HEK293 (cell line): ENCODE measurements at regions not wholly inside any gene's neighbourhood (a gene's known extent, or its start where the extent isn't known, plus 50 kb on each side); places are given as distances from the start of the nearest gene placed in this dataset.

ENCODE experiments used
- CTCF ChIA-PET: fragments of 350-600 bp; formaldehyde crosslinking; extraction: SDS; loops from one replicate; lab custom pipeline; 2021; ENCODE audit warnings: antibody characterized with exemption; lab: Yijun Ruan, JAX
- POLR2A ChIA-PET: fragments of 300-600 bp; formaldehyde crosslinking; extraction: SDS; loops from one replicate; lab custom pipeline; 2020; ENCODE audit warnings: antibody characterized with exemption, inconsistent platforms; lab: Yijun Ruan, JAX
- H3K27ac ChIP-seq: fragments of 200-500 bp; sonication (Bioruptor generic); 2 replicates; pipeline ENCODE4 v1.5.1; 2014; ENCODE audit warnings: low read depth, low read length, control low read depth, inconsistent platforms; ENCODE audit errors: extremely low read depth
- H3K36me3 ChIP-seq, 2 experiments: fragments of 200-500 bp in 1 of 2; sonication (Bioruptor generic) in 1 of 2; 1 replicate in 1 of 2; 2 replicates in 1 of 2; pipeline ENCODE4 v1.5.1; 2014 to 2017; ENCODE audit warnings: inconsistent platforms in 2 of 2, low read length in 2 of 2; ENCODE audit not compliant: control insufficient read depth in 2 of 2, insufficient read depth in 1 of 2
- H3K4me1 ChIP-seq: fragments of 200-500 bp; sonication (Bioruptor generic); 2 replicates; pipeline ENCODE4 v1.5.1; 2014; ENCODE audit warnings: mild to moderate bottlenecking, low read length, inconsistent platforms; ENCODE audit not compliant: control insufficient read depth, insufficient read depth
- H3K4me3 ChIP-seq: 2 replicates; pipeline ENCODE4 v1.5.1; 2011; ENCODE audit warnings: low read depth, mild to moderate bottlenecking, control low read depth, low read length, moderate library complexity
- H3K9me3 ChIP-seq: fragments of 200-500 bp; sonication (Bioruptor generic); 2 replicates; pipeline ENCODE4 v1.5.1; 2014; ENCODE audit warnings: low read depth, low read length, inconsistent platforms; ENCODE audit not compliant: control insufficient read depth, insufficient read depth
- GLIS2 ChIP-seq: fragments of 450-650 bp; formaldehyde crosslinking; IDR thresholded peaks from 2 replicates; pipeline ENCODE4 v1.5.1; 2016; ENCODE audit warnings: missing biosample characterization, missing genetic modification characterization
- HOXC10 ChIP-seq: sonication (generic); formaldehyde crosslinking; IDR thresholded peaks from 2 replicates; pipeline ENCODE4 v1.8.1; 2023; ENCODE audit warnings: mild to moderate bottlenecking, missing genetic modification reagents
- KLF8 ChIP-seq: fragments of 450-650 bp; formaldehyde crosslinking; IDR thresholded peaks from 2 replicates; pipeline ENCODE4 v1.5.1; 2016; ENCODE audit warnings: missing biosample characterization, missing genetic modification characterization
- PATZ1 ChIP-seq: fragments of 450-650 bp; formaldehyde crosslinking; IDR thresholded peaks from 2 replicates; pipeline ENCODE4 v1.5.1; 2016; ENCODE audit warnings: missing biosample characterization, missing genetic modification characterization
- PRDM4 ChIP-seq: fragments of 450-650 bp; formaldehyde crosslinking; IDR thresholded peaks from 2 replicates; pipeline ENCODE4 v1.5.1; 2017; ENCODE audit warnings: missing biosample characterization, missing genetic modification characterization
- YY2 ChIP-seq: fragments of 450-650 bp; formaldehyde crosslinking; IDR thresholded peaks from 2 replicates; pipeline ENCODE4 v1.5.1; 2016; ENCODE audit warnings: missing biosample characterization, missing genetic modification characterization
- ZBTB49 ChIP-seq: fragments of 450-650 bp; formaldehyde crosslinking; IDR thresholded peaks from 2 replicates; pipeline ENCODE4 v1.5.1; 2016; ENCODE audit warnings: missing biosample characterization, missing genetic modification characterization, low read depth
- ZNF148 ChIP-seq: fragments of 450-650 bp; formaldehyde crosslinking; IDR thresholded peaks from 2 replicates; pipeline ENCODE4 v1.5.0; 2017; ENCODE audit warnings: missing biosample characterization, missing genetic modification characterization, borderline replicate concordance
- ZNF184 ChIP-seq: fragments of 450-650 bp; IDR thresholded peaks from 2 replicates; pipeline ENCODE4 v1.5.1; 2018; ENCODE audit warnings: missing biosample characterization, mild to moderate bottlenecking, missing genetic modification characterization
- ZNF2 ChIP-seq: fragments of 450-650 bp; formaldehyde crosslinking; IDR thresholded peaks from 2 replicates; pipeline ENCODE4 v1.5.1; 2016; ENCODE audit warnings: missing biosample characterization, missing genetic modification characterization
- ZNF211 ChIP-seq: fragments of 450-650 bp; formaldehyde crosslinking; IDR thresholded peaks from 2 replicates; pipeline ENCODE4 v1.5.1; 2016; ENCODE audit warnings: low read depth, missing biosample characterization, missing genetic modification characterization
- ZNF24 ChIP-seq: fragments of 450-650 bp; formaldehyde crosslinking; IDR thresholded peaks from 2 replicates; pipeline ENCODE4 v1.5.1; 2016; ENCODE audit warnings: missing biosample characterization, missing genetic modification characterization
- ZNF335 ChIP-seq: fragments of 450-650 bp; formaldehyde crosslinking; conservative IDR thresholded peaks from 2 replicates; pipeline ENCODE4 v1.5.1; 2016; ENCODE audit warnings: missing biosample characterization, missing genetic modification characterization
- ZNF398 ChIP-seq: fragments of 450-650 bp; formaldehyde crosslinking; IDR thresholded peaks from 2 replicates; pipeline ENCODE4 v1.5.1; 2017; ENCODE audit warnings: missing biosample characterization, missing genetic modification characterization
- ZNF621 ChIP-seq: fragments of 450-650 bp; formaldehyde crosslinking; IDR thresholded peaks from 2 replicates; pipeline ENCODE4 v1.5.1; 2017; ENCODE audit warnings: missing biosample characterization, missing genetic modification characterization
- ZNF623 ChIP-seq: fragments of 450-650 bp; formaldehyde crosslinking; IDR thresholded peaks from 2 replicates; pipeline ENCODE4 v1.5.1; 2016; ENCODE audit warnings: missing biosample characterization, missing genetic modification characterization
- ZNF76 ChIP-seq: fragments of 450-650 bp; formaldehyde crosslinking; IDR thresholded peaks from 2 replicates; pipeline ENCODE4; 2016; ENCODE audit warnings: low read depth, missing biosample characterization, missing genetic modification characterization, borderline replicate concordance
- ZXDB ChIP-seq: fragments of 450-650 bp; formaldehyde crosslinking; IDR thresholded peaks from 2 replicates; pipeline ENCODE4 v1.5.1; 2016; ENCODE audit warnings: missing biosample characterization, missing genetic modification characterization

- TF ChIP-seq ZNF148 (no peak), YY2 (no peak)
These were observed 510.3 kb downstream of the GBE1 start (continued) for GRCh38 chr3:81251096-81251495.

- Histone ChIP-seq H3K4me1 (no peaks in the 10 kb centered on the region), H3K27ac (no peak overlapping the region), H3K4me3 (no peak overlapping the region), H3K9me3 (no peaks in the 10 kb centered on the region), H3K36me3 (no peaks in the 10 kb centered on the region)
- ChIA-PET POLR2A (no interaction called here), CTCF (no interaction called here)
- TF ChIP-seq ZNF24 (tag by site-specific recombination) (no peak), ZNF184 (tag by site-specific recombination) (no peak), GLIS2 (no peak), KLF8 (tag by site-specific recombination) (no peak), ZNF2 (tag by site-specific recombination) (no peak), ZNF335 (tag by site-specific recombination) (no peak), ZNF623 (tag by site-specific recombination) (no peak), PATZ1 (tag by site-specific recombination) (no peak), ZNF621 (tag by site-specific recombination) (no peak), HOXC10 (no peak), ZXDB (tag by site-specific recombination) (no peak), ZNF76 (no peak), ZBTB49 (tag by site-specific recombination) (no peak), ZNF398 (tag by site-specific recombination) (no peak), PRDM4 (tag by site-specific recombination) (no peak), ZNF211 (tag by site-specific recombination) (no peak)
These were observed 511.9 kb downstream of the GBE1 start for GRCh38 chr3:81249540-81250029.
